HG03108 (cell line): ENCODE measurements at regions not wholly inside any gene's neighbourhood (a gene's known extent, or its start where the extent isn't known, plus 50 kb on each side); places are given as distances from the start of the nearest gene placed in this dataset.

Source experiments
- ATAC-seq: cut with Tn5 transposase; IDR thresholded peaks from one replicate; pipeline ENCODE4 v1.9.1; 2021; ENCODE audit warnings: moderate library complexity; ENCODE audit not compliant: unreplicated experiment

DNA sequence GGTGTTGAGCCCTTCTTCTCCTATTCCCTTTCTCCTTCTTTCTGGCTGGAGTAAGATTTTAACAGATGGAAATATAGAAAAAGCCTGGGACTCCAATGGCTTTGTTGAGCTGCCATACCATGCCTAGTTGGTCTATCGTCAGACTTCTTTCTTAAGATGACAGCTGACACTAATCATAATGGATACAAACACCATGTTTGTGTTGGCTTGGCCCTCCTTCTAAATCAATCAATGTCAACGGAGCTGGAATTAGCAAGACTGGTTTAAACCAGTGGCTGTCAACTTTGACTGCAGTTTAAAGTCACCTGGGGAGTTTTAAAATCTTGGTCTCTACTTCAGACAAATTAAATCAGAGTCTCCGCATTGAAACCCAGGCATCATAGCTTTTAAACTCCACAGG lies 264.5 kb upstream of the PRR16 start:
- ATAC-seq = no peak

DNA sequence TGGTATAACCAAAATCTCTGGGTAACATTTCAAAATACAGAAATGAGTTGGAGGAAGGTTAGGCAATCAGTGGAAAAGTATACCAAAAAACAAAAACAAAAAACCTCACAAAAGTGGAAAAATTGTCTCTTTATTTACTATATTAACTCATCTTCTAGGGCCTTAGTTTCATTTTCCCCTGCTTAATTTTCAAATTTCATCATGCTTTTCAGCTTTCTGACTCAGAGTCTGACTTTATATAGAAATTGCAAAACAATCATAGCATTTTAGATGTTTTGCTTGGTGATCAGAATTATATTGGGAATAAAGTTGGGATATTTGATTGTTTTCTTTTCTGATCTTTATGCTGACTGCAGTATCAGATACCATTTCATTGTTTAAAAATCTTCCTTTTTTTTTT lies 257.0 kb upstream of the PRR16 start:
- no peak for ATAC-seq

DNA sequence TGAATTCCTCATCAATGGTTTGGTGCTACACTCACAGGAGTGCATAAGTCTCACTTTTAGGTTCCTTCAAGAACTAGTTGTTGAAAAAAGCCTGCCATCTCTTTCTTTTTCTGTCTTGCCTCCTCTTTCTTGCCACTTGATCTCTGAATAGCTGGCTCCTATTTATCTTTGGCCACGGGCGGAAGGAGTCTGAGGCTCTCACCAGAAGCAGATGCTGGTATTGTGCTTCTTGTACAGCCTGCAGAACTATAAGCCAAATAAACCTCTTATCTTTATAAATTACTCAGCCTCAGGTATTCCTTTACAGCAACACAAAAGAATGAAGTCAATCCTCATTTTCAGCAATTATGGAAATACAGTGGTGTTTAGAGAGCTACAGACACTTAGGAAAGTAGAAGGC lies 247.1 kb upstream of the PRR16 start:
- ATAC-seq = no peak

DNA sequence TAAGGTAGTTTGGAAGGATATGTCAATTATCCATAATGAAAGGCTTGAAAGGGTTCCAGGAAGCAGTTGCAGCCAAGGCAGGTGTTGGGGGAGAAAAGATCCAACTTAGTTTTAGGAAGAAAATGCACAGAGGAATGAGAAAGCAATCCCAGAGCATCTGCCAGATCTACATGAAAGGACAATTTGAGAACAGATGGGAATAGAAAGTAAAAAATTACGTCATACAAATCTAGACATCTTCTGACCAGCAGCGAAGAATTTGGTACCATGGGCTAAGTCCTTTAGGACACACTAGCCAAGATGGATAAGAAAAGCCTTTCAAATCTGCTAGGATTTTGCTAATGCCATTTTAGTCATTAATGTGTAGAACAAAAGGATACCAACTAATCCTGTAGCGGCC lies 244.1 kb upstream of the PRR16 start:
- ATAC-seq = no peak

DNA sequence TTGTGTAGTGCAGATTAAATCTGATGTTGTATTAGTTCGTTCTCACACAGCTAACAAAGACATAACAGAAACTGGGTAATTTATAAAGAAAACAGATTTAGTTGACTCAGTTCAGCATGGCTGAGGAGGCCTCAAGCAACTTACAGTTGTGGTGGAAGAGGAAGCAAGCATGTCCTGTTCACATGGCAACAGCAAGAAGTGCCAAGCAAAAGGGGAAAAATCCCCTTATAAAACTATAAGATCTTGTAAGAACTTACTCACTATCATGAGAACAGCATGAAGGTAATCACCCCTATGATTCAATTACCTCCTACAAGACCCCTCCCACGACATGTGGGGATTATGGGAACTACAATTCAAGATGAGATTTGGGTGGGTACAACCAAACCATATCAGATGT lies 238.6 kb upstream of the PRR16 start:
- no peak for ATAC-seq

DNA sequence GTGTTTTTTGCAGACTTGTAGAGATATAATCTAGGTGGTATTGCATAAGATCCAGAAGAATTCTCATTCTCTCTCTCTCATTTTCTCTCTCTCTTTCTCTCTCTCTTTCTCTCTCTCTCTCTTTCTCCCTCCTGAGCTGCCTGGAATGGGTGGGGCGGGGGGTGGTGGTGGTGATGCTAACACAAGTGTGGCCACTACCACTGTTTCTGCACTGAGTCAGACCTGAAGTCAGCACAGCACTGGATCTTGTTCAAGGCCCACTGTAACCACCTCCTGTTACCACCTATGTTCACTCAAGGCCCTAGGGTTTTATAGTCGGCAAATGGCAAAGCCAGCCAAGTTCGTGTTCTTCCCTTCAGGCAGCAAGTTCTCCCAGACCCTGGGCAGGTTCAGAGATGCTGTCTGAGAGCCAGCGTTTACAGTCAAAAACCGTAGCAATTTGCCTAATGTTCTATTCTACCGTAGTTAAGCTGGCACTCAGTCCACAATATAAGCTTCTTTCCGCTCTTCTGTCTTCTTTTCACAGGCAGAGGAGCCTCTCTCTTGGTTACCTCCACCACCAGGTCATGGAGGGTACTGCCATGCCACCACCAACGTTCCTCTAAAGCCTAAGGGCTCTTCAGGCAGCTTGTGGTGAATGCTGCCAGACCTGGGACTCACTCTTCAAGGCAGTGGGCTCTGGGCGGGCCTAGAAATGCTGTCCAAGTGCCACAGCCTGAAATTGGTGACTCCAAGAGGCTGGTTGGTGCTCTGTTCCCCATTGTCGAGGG lies 235.7 kb upstream of the PRR16 start:
- no peak for ATAC-seq

DNA sequence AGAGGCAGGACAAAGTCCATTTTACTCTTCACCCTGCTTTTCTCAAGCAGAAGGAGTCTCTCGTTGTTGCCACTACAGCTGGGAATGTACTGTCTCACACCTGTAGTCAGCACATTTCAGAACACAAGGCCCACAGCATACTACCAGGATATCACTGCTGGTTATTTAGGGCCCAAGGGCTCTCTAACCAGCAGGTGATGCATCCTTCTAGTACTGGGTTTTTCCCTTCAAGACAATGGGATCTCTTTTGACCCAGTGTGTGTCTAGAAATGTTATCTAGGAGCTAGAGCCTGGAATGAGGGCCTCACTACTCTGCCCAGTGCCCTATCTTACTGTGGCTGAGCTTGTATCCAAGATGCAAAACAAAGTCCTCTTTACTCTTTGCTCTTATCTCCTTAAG lies 235.1 kb upstream of the PRR16 start:
- no peak for ATAC-seq

DNA sequence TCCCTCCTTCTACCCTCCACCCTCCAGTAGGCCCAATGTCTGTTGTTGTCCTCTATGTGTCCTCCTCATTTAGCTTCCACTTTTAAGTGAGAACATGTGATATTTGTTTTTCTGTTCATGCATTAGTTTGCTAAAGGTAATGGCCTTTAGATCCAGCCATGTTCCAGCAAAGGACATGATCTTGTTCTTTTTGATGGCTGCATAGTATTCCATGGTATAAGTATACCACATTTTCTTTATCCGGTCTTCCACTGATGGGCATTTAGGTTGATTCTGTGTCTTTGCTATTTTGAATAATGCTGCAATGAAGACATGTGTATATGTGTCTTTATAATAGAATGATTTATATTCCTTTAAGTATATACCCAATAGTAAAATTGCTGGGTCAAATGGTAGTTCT lies 232.5 kb upstream of the PRR16 start:
- no peak for ATAC-seq

DNA sequence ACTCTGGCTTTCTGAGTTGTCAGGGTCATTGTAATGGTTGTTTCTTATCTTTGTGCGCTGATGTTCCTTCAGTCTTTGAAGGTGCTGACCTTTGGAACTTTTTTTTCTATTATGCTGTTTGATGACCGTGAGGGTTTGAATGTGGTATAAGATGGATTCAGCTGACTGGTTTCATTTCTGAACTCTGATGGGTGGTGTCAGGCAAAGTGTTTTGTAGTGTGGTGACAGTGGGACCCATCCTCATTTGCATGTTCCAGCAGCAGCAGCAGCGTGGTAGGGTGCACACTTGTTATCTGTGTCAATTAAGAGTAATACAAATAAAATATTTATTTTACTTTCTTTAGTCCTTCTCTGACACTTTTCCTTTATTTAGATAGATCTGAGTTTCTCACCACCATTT lies 227.7 kb upstream of the PRR16 start:
- ATAC-seq = no peak

DNA sequence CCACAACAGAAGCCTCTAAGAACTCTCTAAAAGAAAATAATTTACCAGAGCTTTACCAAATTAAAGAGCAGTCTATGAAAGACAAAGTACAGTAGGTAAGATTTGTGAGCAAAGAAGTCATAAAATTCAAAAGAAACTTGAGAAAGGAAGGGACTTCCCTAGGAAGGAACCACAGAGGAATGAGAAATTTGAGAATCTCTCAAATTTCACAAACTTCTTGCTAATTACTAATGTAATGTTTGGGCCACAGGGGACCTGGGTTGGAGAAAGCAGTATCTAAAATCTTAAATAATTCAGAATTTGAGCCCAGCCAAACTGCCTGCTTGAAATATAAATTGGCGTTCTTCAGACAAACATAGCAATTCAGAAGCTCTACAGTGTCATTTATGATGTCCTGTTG lies 225.0 kb upstream of the PRR16 start:
- no peak for ATAC-seq

DNA sequence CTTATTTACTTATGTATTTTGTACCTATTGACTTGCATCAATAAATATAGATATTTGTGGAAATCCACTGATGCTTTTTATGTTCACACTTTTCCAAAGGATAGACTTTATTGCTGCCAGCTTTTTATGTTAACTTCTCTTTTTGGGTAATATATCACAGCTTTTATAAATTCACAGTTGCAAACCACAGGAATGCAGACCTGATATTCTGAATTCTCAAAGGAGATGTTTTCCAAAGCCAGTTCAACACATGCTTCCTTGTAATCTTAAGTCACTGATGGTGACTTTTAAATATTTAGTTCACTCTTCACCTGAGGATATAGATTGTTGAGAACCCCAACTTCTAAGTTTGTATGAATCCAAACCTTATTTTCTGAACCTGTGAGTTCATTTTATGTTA lies 223.4 kb upstream of the PRR16 start:
- no peak for ATAC-seq

DNA sequence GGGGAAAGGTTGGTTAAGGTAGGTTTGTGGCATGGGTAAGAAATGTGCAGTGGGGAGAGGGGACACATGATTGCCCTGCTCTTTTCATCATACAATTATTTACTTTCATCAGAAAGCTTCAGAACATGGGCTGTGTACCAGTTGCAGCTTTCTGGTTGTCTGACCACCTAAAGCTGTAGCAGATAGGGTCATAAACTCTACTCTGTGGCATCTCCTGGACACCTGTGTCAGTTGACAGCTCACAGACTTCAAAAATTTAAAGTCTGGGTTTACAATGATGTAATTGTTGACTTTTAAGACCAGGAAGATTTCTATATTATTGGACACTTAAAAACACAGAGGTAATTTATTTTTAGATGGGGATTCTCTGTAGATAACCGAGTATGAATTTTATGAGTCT lies 222.7 kb upstream of the PRR16 start:
- ATAC-seq = no peak

DNA sequence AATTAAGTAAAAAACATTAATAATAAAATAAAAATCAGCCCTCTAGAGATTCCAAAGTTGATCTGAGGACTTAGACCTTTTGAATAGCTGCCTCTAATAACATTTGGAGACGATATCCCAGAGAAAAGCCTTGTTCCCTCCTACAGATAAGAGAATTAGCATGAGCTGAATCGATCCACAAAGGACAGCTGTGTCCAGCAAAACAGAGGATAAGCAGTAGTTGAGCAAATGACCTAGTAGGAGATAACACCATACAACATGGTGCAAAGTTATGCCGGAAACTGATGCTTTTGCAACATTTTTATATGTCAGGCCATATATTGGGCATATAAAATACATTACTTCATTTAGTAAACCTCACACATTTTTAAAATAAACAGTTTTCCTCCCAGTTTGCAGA lies 212.2 kb upstream of the PRR16 start:
- no peak for ATAC-seq

DNA sequence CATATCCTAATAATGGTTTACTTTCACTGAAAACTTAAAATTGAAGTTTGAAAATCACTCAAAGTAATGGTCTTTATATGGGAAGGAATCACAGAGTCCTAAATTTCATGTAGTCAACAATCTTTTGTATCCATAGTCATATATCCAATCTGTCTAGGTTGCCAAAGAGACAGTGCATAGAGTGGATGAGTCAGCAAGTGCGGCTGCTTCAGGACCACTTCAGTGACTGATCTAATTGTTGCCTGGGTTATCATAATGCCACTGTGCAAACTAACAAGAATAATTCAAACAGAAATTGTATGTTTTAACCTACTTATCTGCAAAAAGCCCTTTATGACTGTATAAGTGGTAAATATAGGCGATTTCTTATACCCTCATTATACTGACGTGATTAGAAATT lies 211.3 kb upstream of the PRR16 start:
- ATAC-seq = no peak

DNA sequence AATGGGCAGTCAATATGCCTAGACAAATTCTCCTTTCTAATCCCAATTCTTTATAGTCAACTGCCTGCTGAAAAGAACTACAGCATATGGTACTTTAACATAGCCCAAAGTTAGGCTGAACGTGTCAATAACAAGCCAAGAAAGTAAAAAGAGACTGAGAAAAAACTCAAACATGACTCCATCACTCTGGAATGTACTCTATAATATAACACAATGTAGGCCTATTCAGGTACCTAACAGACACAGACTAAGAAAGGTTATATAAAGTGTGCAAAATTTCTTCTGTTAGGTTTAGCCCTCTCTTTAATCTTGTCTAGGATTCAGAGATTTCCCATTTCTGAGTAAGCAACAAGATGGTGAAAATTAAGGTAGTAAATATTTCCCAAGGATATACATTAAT lies 209.7 kb upstream of the PRR16 start:
- ATAC-seq = no peak

DNA sequence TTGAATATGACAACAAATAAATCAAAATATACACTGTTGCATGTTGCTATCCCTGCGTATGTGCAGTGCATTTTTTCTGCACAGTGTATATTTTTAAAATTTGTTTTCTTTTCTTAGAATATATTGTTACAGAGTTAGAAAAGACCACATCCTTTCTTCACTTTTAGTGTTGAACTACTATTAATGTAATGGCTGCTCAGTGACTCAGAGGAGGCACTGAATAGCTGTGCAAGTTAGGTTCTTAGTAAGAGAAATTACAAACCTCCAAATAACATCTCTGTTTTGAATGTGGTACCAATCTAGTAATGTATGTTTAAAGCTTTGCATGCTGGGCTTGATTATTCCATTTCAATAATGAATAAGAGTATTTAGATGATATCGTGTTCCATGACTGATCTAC lies 208.9 kb upstream of the PRR16 start:
- ATAC-seq = no peak

DNA sequence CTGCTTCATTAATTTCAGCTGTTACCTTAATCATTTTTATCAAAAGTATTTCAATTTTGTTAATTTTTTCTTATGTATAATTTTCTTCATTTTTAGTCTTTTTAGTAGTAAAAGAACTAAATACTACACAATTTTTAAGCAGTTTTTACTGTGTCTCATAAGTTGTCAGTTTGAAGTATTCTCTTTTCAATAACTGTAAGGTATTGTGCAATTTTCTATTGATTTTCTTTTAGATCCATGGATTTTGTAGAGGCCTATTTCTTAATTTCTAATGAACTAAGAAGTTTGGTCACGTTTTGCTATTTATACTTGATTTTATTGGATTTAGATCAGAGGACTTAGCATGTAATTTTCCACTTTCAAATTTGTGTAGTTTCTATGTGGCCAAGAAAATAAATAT lies 207.7 kb upstream of the PRR16 start:
- no peak for ATAC-seq

DNA sequence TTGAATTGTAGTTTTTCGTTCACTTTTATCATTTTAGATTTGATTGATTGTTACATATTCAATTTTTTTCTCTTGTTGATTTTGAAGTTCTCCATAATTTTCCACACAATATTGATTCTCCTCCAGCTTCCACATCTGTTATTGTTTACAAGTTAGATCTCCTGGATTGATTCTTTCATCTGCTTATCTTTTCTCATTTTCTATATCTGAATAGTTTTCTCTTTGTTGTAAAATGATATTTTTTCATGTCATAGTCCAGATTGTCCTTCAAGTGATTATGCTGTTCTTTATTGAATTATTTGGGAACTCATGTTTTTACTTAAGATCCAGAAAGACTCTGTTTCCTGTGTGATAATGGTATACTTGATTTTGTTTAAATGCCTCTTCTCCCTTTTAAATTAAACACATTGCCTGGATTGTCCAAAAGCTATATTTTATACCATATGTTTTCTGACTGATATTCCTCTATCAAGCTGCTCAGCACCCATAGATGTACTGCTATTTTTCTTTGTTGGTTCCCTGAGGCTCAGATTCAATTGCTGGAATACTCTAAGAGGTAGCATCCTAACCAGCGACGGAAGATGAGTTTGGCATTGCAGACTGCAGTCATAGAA lies 206.6 kb upstream of the PRR16 start:
- no peak for ATAC-seq

DNA sequence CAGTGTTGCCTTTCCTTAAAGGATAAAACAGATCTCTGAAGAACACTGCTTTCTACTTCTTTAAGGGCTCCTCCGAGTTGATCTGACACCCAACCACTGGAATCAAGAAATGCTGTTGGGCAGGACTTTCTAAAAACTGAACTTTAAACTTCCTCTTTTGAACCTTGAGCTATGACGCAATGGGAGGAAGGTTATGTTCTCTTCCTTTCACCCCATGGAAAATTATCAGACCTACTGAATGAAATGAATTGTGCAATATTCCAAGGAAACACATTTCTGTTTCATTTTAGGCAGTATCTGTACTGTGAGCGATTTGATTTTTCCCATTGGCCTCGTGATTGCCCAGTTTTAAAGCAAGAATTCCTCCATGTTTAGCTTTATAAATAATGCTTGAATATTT lies 206.0 kb upstream of the PRR16 start:
- ATAC-seq = no peak

DNA sequence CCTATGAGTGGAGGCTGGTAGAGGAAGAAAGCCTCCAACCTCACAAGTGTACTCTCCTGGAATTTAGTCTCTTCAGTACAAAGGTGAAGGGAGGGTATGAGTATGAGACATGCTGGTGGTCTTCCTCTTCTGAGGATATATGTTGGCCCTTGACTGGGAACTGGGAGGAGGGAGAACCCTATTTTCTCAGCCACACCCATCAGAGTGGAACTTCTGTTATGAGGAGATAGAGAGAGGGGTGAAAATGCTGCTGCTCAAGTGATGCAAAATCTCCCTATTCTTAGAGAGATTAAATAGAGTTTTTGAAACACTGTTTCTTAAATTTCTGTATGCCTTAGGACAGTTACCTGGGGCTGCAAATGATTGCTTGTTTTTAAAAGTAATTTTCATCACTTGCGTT lies 203.4 kb upstream of the PRR16 start:
- no peak for ATAC-seq

DNA sequence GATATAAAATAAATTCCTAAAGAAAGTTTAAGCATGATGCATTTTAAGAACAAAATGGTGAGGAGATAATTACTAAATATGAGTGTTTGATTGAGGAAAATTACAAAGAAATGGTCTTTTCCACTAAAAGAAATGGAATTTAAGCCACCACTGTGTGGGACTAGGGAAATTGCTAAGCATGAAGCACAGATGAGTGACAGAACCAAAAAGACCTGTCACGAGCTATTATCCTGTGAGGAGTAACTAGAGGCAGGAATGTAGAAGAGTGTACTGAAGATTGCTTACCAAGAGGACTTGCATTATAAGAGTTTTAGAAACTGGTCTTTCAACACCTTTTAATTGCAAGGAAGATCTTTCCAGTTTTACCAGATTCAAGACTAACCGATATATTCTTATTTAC lies 193.6 kb upstream of the PRR16 start:
- ATAC-seq = no peak

DNA sequence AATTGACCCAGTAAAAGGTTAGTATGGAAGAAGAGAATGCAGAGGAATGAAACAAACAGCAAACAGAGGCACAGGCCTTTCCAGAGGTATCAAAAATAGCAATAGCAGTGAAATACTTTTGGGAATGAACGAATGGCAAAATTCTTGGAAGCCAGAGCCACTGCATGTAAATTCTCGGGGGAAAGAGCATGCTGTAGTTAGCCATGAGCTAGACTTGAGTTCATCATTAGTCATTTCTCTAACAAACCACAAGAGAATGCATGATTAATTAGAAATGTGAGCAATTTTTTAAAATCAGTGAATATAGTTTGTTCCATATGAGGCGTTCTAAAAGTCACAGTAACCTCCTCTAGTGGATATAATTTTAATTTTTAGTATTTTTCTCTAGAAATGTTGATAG lies 170.3 kb upstream of the PRR16 start:
- ATAC-seq = no peak

DNA sequence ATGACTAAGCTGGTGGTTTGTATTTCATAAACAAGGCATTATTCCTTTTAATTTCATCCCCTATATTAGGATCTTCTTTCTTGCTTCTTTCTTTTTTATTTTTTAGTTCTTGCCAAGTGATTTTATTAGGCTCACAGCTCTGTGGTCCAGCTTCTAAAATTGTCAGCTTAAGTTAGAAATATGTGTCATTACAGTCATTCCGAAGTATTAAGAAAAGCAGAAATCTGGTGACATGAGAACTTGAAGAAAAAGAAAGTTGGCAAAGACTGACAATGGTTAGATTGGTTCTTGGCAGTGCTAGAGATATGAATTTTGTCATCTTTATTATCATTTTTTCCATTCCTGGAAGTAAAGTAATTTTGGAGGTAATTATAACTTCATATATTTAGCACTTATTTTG lies 166.5 kb upstream of the PRR16 start:
- ATAC-seq = no peak
